ENCODE measurements at regions not wholly inside any gene's neighbourhood (a gene's known extent, or its start where the extent isn't known, plus 50 kb on each side); places are given as distances from the start of the nearest gene placed in this dataset.

- no peak overlapping the region for H3K27ac ChIP-seq (ENCODE audit: low read depth in 2 of 2, low read length in 2 of 2)
- no peak for TF ChIP-seq CTCF (IDR thresholded peaks at IDR 0.05; ENCODE audit: borderline replicate concordance, extremely low read depth, insufficient read depth)
- no peaks in the 10 kb centered on the region for H3K9me3 ChIP-seq (ENCODE audit: control insufficient read depth in 2 of 3, insufficient read depth in 1 of 3, low read length in 3 of 3)
- H3K36me3 ChIP-seq (ENCODE audit: control insufficient read depth in 2 of 3, insufficient read depth in 3 of 3, low read length in 3 of 3): no peaks in the 10 kb centered on the region
- no peak overlapping the region for H3K4me3 ChIP-seq (ENCODE audit: low read length in 3 of 3)
- peak in 1 of 5 donors; percentile 50 for DNase-seq
- no peaks in the 10 kb centered on the region for H3K27me3 ChIP-seq (ENCODE audit: control insufficient read depth, insufficient read depth, low read length)
- H3K9ac ChIP-seq (ENCODE audit: low read length in 3 of 3): no peak overlapping the region
- intact Hi-C loops (cut with DNase I): no loop called here
- no peak for FAIRE-seq
- no peaks in the 10 kb centered on the region for H3K4me1 ChIP-seq (ENCODE audit: control insufficient read depth in 2 of 3, insufficient read depth in 2 of 3, low read depth in 1 of 3, low read length in 3 of 3)
Observed at GRCh38 chr4:138053641-138054301, 188.4 kb downstream of the SLC7A11 start.

- no peaks in the 10 kb centered on the region for H3K36me3 ChIP-seq (ENCODE audit: control insufficient read depth in 2 of 3, insufficient read depth in 3 of 3, low read length in 3 of 3)
- FAIRE-seq (no peak), DNase-seq (peak in 1 of 5 donors; percentile 66)
- no peaks in the 10 kb centered on the region for H3K4me1 ChIP-seq (ENCODE audit: control insufficient read depth in 2 of 3, insufficient read depth in 2 of 3, low read depth in 1 of 3, low read length in 3 of 3)
- no peak overlapping the region for H3K27ac ChIP-seq (ENCODE audit: low read depth in 2 of 2, low read length in 2 of 2)
- H3K9me3 ChIP-seq (ENCODE audit: control insufficient read depth in 2 of 3, insufficient read depth in 1 of 3, low read length in 3 of 3): no peaks in the 10 kb centered on the region
- TF ChIP-seq CTCF (IDR thresholded peaks at IDR 0.05; ENCODE audit: borderline replicate concordance, extremely low read depth, insufficient read depth): no peak
- H3K9ac ChIP-seq (ENCODE audit: low read length in 3 of 3): no peak overlapping the region
- no peaks in the 10 kb centered on the region for H3K27me3 ChIP-seq (ENCODE audit: control insufficient read depth, insufficient read depth, low read length)
- no peak overlapping the region for H3K4me3 ChIP-seq (ENCODE audit: low read length in 3 of 3)
- intact Hi-C loops (cut with DNase I): no loop called here
Observed at GRCh38 chr4:138052806-138053632, 189.1 kb downstream of the SLC7A11 start.

GRCh38 chr4:138051157-138051556 is 191.0 kb downstream of the SLC7A11 start:
- no peaks in the 10 kb centered on the region for H3K9me3 ChIP-seq (ENCODE audit: control insufficient read depth in 2 of 3, insufficient read depth in 1 of 3, low read length in 3 of 3)
- DNase-seq (no peak), FAIRE-seq (no peak)
- H3K4me1 ChIP-seq (ENCODE audit: control insufficient read depth in 2 of 3, insufficient read depth in 2 of 3, low read depth in 1 of 3, low read length in 3 of 3): no peaks in the 10 kb centered on the region
- no peaks in the 10 kb centered on the region for H3K36me3 ChIP-seq (ENCODE audit: control insufficient read depth in 2 of 3, insufficient read depth in 3 of 3, low read length in 3 of 3)
- intact Hi-C loops (cut with DNase I): no loop called here
- no peak overlapping the region for H3K27ac ChIP-seq (ENCODE audit: low read depth in 2 of 2, low read length in 2 of 2)
- no peaks in the 10 kb centered on the region for H3K27me3 ChIP-seq (ENCODE audit: control insufficient read depth, insufficient read depth, low read length)
- no peak overlapping the region for H3K4me3 ChIP-seq (ENCODE audit: low read length in 3 of 3)
- no peak overlapping the region for H3K9ac ChIP-seq (ENCODE audit: low read length in 3 of 3)
- no peak for TF ChIP-seq CTCF (IDR thresholded peaks at IDR 0.05; ENCODE audit: borderline replicate concordance, extremely low read depth, insufficient read depth)

Data from kidney (tissue), 13 donors.